ENCODE measurements at regions not wholly inside any gene's neighbourhood (a gene's known extent, or its start where the extent isn't known, plus 50 kb on each side); places are given as distances from the start of the nearest gene placed in this dataset.
A peak's percentile ranks its signal among the peaks of the same experiment; 100 is the strongest.
"Not testable (repeated sequence)": the region's sequence is repeated elsewhere in the genome, so short reads cannot be mapped to it uniquely, and the experiment has no call there.

DNA sequence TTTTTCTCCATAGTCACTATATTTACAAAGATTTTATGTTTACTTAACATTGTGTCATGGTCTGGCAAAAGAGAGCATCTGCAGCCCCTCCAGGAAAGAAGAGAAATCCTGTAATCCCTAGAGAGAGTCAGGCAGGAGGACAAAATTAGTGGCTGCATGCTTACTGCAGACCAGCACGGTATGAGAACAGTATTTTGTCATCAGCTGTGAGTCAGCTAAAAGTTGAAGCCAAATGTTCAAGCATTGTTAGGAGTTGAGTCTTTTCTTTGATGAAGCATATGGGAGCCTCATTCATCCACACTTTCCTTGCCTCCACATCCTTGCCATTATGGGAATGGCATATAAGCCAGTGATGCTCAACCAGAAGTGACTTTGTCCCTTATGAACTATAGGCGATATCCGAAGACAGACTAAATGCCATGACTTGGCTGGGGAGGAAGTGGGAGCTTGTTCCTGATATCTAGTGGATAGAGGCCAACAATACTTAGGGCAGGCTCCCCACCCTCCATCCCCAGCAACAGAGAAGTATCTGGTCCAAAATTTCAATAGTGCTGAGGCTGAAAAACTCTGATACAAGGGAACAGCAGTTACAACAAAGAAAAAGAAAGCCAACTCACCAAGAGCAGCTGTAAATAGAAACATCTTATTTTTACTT is 112.0 kb upstream of the OR5AK2 start:
- FAIRE-seq, result no peak

DNA sequence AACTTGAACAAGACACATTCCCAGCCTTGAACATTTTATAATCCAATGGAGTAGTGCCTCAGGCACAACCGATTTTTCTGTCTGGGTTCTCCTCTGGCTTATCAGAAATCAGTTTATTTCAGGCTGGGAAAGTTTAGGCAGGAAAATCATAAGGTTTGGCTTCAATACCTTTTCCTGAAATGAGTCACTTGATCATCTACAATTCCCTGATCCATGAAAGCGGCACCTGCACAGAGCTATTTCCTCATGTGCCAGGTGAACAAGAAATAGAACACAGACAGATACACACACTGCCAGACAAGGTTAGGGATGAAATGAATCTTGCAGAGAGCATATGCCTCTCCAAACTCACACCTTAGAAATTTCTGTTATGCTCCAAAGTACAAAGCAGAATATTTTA is 106.7 kb upstream of the OR9G4 start:
- no peak for FAIRE-seq

DNA sequence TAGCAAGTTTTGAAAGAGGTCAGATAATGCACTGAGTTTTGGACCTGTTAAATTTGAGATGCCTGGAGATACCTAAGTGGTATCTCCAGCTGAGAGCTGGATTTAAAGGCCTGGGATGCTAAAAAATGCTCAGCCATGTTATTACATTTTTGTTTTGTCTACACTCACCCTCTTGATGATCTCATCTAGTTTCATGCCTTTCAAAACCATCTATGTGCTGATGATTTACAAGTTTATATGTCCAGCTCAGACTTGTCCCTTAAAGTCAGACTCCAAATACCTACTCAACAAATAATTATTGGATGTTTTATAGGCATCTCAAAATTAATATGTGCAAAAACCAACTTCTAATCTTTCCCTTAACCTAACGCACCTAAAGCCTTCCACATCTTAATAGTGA is 103.6 kb upstream of the OR9G4 start:
- FAIRE-seq, result no peak

DNA sequence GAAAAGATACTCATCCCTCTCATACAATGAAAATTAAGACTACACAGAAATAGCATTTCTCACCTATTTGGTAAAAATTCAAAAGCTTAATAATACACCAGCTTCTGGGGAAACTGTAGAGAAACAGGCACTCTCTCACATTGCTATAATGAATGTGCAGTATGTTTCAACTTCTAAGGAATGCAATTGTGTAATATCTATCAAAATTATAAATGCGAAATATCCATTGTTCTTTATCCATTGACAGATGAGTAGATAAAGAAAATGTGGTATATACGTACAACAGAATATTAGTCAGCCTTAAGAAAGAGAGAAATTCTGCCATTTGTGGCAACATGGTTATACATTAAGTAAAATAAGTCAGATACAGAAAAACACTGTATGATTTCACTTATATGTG is 101.4 kb upstream of the OR9G4 start:
- no peak for FAIRE-seq

DNA sequence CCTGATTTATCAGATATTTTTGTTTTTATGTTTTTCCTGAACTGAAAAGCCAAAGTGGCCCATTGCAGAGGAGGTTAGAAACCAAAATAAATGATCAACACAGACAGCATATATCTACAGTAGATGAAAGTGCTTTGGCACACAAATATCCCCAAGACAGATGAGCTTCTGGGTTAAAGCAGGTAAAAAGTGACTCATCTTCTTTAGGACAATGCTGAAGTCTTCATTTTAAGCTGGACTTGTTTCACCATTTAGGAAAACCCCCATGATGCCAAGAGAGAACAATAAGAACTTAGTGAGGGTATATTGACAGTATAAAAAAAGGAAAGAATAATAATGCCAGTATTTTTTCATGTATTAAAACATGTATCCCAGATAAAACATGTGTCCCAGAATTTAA is 100.8 kb upstream of the OR9G4 start:
- no peak for FAIRE-seq

DNA sequence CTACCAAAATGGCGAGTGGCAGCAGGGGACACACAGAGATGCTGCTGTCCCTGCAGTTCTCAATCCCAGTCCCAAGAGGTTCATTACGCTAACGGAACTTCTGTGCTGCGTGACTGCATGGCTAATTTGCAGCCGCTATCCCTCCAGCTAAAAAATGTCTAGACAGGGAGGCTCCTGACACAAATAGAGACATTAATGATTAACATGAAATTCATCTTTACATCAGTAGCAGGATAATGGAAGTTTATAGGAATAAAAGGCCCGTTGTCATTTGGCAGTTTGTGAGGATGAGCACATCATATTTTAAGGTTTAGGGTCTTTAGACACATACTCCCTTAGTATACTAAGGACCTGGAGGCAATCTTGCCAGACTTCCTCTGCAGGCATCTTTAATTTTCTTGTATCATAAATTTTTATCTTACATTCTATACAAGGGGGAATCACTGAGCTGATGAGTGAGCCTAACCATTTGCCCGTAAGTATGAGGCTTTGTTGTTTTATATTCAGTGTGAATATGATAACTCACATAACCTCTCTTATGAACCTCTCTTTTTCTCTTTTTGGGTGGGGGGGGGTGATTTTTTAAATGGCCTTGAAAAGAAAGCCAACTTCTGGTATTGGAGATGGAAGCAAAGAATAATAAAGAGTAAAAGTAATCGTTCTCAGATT is 99.8 kb upstream of the OR9G4 start:
- no peak for FAIRE-seq

DNA sequence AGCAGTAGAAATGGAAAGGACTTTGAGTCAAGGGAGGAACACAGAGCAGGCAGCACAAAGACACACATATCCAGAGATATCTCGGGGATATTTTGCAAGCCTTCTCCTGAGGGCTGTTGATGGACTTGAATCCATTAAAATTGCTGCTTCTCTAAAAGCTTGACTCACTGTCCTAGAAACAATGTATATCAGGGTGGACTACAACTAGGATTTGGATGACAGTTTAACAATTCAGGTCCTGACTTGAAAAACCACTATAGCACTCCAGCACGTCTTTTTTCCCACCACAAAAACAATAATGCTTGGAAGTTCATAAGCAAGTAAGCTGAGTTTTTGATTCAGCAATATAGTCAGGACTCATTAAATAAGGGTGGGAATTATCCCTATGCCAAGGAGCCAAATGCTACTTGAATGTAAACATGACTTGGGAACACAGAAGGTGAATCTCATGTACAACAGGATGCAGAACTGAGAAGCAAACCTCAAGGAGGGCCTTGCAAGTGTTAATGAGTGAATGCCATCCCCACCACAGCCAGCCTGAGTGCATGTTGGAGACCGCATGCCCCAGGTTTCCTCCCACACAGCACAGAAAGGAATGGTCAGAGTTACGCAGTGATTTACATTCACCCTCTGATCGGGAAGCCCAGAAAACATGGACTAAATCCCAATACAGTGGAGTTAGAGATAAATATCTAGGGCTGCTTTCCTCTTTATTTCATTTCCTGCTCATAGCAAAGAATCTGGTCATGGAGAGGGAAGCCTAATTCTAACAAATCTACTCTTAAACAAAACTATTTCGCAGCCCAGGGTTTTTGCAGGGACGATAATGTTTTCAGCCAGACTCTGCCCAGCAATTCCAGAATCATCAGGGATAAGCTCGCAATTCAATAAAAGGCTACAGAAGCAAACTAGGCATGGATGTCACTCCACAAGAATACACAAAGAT is 98.4 kb upstream of the OR9G4 start:
- no peak for FAIRE-seq

DNA sequence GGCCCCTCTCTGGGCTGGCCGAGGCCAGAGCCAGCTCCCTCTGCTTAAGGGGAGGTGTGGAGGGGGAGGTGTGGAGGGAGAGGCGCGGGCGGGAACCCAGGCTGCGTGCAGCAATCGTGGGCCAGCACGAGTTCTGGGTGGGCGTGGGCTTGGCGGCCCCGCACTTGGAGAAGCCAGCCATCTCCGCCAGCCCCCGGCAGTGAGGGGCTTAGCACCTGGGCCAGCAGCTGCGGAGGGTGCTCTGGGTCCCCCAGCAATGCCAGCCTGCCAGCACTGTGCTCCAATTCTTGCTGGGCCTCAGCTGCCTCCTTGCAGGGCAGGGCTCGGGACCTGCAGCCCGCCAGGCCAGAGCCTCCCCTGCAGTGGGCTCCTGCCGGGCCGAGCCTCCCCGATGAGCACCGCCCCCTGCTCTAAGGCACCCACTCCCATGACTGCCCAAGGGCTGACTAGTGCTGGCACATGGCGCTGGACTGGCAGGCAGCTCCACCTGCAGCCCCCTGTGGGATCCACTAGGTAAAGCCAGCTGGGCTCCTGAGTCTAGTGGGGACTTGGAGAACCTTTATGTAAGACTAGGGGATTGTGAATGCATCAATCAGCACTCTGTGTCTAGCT is 96.7 kb upstream of the OR9G4 start:
- FAIRE-seq, result no peak

DNA sequence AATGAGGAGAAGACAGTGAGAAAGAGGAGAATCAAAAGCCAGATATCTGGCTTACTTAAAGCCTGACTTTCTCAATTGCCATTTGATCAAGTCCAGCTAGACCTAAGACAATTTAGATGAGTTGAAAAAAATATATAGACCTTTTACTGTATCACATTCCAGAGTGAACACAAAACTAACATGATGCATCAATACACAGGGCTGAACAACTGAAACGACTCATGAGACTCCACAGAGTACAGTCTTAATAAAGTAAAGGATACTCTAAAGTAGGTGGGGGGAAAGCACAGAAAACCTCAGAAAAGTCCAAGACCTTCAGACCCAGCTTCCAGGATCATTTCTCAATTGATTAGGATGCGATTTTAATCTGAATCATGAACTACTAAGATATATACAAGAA is 95.3 kb upstream of the OR9G4 start:
- FAIRE-seq, result no peak

DNA sequence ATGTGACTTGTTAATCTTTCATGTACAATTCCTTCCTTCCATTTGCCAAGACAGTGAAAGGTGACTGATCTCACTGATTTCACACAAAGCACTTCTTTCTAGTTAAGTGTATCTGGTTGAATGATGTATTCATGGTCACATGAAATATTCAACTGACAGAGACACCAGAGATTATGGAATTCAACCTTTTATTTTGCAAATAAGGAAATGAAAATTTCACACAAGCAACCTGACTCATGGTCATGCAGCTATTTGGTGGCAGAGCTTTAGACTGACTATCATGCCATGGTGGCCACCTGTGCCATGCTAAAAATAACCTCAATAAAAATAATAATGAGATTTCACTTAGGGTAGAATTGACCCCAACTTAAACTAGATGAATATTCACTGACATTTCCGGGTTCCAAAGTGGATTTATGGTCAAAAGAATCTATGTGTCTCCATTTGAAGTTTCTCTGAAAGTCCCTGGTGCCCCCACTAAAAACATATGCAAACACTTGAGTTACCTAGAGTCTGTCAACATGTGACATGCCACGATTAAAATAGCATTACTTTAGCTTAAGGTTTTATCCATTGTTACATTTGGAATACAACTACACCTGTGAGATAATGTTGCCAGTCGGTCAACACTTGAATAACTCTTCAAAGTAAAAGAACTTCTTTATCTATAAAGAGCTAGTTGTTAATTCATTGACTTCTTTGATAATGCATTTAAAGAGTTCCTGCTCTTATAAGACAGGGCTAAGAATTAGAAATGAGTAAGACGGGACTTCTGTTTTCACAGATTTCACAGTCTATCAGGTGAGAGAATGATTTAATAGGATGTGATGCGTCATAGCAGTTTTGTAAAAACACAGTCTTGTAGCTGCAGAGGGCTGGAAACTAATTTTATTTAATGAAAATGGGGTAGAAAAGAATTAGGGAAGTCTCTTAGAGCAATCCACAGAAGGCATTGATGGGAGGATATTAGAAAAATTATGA is 94.6 kb upstream of the OR9G4 start:
- no peak for FAIRE-seq

DNA sequence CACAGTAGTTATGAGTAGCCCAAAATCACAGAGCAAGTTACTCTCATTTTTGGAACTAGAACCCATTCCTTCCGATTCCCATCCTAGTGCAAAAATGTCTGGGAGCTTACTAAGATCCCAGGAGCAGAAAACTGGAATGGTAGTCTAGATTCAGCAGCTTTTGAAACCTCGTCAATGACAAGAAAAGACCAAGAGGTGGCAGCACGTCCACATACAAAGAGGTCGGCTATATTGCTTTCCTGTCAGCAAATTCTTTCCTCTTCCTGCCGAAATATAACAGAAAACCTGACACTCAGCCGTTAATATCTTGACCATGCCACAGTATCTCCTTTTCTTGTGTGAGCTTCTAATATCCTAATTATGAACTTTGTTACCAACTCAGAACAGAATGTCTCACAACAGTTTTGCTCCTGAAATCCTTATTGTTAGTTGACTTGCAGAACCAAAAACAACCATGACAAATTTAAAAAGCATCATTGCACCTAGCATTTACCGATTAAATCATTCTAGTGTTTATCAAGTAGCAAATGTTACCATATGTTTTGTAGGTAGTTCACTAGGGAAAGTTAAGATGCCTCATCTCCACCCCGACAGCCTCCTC is 92.8 kb upstream of the OR9G4 start:
- peak; percentile 96 for FAIRE-seq

DNA sequence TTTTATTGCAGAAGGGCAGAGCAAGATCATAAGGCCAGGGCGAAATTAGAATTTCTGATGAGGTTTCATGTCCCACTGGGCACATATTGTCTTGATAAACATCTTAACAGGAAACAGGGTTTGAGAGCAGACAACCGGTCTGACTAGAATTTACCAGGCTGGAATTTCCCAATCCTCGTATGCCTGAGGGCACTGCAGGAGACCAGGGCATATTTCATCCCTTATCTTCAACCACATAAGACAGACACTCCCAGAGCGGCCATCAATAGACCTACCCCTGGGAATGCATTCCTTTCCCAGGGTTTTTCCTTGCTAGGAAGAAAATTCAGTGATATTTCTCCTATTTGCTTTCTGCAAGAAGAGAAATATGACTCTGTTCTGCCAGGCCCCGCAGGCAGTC is 78.9 kb upstream of the OR9G4 start:
- not testable (repeated sequence) for FAIRE-seq

DNA sequence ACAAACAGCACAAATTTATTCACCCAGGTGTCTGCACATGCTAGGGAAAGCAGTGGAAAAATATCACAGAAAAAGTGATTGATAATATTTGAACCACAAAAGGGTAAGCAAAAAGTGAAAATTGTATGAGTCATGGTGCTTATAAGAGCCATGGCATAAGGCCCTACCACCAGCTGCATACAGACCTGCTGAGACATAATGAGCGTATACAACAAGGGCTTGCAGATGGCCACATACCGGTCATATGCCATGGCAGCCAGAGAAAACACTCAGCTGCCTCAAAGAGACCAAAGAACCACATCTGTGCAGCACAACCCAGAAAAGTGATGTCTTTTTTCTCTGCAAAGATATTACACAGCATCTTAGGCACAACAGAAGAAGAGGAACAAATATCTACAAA is 71.4 kb upstream of the OR9G4 start:
- no peak for FAIRE-seq

DNA sequence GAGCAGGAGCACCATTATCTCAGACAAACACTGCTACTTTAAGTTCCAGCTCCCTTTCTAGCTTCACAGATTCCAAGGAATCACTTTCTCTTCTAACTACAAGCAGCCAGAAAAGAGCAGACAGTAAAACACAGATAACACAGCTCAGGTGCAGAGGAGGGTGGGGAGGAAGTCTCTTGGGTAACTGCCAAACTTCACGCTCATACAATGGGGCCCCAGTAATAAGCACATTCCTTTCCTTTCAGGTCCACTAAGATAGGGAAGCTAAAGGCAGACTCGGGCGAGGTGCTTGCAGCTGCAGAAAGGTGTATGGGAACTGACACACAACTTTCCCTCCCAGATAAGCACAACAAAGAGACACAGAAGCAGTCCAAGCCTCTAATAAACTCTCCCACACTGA is 69.2 kb upstream of the OR9G4 start:
- no peak for FAIRE-seq

DNA sequence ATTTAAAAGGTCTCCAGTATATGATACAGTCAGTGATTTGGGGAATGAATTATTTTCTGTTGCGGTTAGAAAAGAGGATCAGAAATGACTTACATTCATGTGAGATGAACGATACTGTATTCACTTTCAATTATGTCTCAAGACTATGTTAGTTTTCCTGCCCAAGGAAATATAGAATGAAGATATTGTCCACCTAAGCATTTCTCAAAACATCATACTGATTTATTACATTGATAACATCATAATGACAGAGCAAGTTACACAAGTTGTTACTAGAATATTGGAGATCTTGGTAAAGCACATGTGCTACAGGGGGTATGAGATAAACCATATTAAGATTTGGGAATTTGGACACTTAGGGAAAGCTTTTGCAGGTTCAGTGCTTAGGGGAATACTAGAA is 67.8 kb upstream of the OR9G4 start:
- FAIRE-seq, result no peak

DNA sequence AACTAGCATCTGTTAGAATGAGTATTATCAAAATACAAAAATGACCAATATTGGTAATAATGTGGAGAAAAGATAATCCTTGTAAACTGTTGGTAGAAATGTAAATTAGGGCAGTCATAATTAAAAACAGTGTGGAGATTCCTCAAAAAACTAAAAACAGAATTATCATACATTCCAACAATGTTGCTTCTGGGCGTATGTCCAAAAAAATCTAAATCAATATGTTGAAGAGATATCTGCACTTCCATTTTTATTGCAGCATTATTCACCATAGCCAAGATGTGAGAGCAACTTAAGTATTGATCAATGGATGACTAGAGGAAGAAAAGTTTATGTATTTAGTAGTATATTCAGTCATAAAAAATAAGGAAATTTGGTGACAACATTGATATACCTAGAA is 59.8 kb upstream of the OR9G4 start:
- no peak for FAIRE-seq

DNA sequence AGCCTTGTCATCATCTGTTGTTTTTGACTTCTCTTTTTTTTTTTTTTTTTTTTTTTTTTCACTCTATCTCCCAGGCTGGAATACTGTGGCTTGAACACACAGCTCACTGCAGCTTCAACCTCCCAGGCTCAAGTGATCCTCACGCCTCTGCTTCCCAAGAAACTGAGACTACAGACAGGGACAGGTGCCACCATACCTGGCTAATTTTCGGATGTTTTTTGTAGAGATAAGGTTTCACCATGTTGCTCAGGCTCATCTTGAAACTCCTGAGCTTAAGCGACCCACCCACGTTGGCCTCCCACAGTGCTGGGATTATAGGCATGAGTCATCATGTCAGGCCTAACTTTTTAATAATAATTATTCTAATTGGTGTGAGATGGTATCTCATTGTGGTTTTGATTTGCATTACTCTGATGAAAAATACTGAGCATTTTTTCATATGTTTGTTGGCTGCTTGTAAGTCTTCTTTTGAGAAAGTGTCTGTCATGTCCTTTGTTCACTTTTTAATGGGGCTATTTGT is 51.3 kb upstream of the OR9G4 start:
- FAIRE-seq, result no peak

All from islet of Langerhans (tissue), 1 donor.